Endothelial cell of umbilical vein (primary cell): ENCODE measurements at regions not wholly inside any gene's neighbourhood (a gene's known extent, or its start where the extent isn't known, plus 50 kb on each side); places are given as distances from the start of the nearest gene placed in this dataset.
"Not testable (repeated sequence)": the region's sequence is repeated elsewhere in the genome, so short reads cannot be mapped to it uniquely, and the experiment has no call there.

Experiments used
- BruUV-seq: library from RNA; stranded (reverse); fragments of 400-500 nt; replicated peaks from 2 replicates; lab custom pipeline; 2021; lab: Mats Ljungman, UMichigan
- CTCF ChIA-PET: fragments of 300-600, 350-600 bp; sonication (Branson Sonifier 250); formaldehyde crosslinking; loops from one replicate; lab custom pipeline; 2021; ENCODE audit warnings: antibody characterized with exemption, inconsistent platforms; lab: Charles Lee
- POLR2A ChIA-PET: fragments of 300-600, 350-600 bp; sonication (Branson Sonifier 250); formaldehyde crosslinking; loops from one replicate; lab custom pipeline; 2021; ENCODE audit warnings: antibody characterized with exemption, inconsistent platforms; lab: Charles Lee
- DNase-seq: peaks from one replicate; pipeline ENCODE4 v3.0.0-alpha.2; 2011; ENCODE audit warnings: low read depth, low spot score
- FAIRE-seq: peaks from 2 replicates; lab custom pipeline; 2011; peaks lifted over from hg19 to GRCh38; lab: Jason Lieb, UNC
- H2AFZ ChIP-seq: 2 replicates; pipeline ENCODE4 v1.6.0; 2012; ENCODE audit warnings: low read depth, low read length, control low read depth, inconsistent platforms
- H3K27ac ChIP-seq: 2 replicates; pipeline ENCODE4 v1.5.1; 2011; ENCODE audit warnings: low read depth, mild to moderate bottlenecking, control low read depth, low read length, moderate library complexity; ENCODE audit not compliant: insufficient read depth
- H3K27me3 ChIP-seq, 2 experiments: 2 replicates each; pipeline versions ENCODE4 v1.6.0 to v1.6.1; 2011; ENCODE audit warnings: low read length in 2 of 2, mixed read lengths in 1 of 2; ENCODE audit not compliant: control insufficient read depth in 2 of 2, insufficient read depth in 2 of 2
- H3K36me3 ChIP-seq, 2 experiments: 2 replicates in 1 of 2; 3 replicates in 1 of 2; pipeline ENCODE4 v1.5.1; 2011; ENCODE audit warnings: low read length in 2 of 2, mild to moderate bottlenecking in 1 of 2, moderate library complexity in 1 of 2; ENCODE audit not compliant: control insufficient read depth in 2 of 2, insufficient read depth in 2 of 2; ENCODE audit errors: extremely low read depth in 1 of 2
- H3K4me1 ChIP-seq: 3 replicates; pipeline ENCODE4 v1.5.1; 2011; ENCODE audit warnings: mild to moderate bottlenecking, low read length; ENCODE audit not compliant: control insufficient read depth, insufficient read depth; ENCODE audit errors: extremely low read depth
- H3K4me2 ChIP-seq: 2 replicates; pipeline ENCODE4 v1.6.1; 2011; ENCODE audit warnings: low read length, control low read depth, mixed read lengths; ENCODE audit not compliant: insufficient read depth
- H3K4me3 ChIP-seq, 3 experiments: fragments of 200-600 bp in 1 of 3; sonication (generic), shearing (Covaris generic) in 1 of 3; replicated peaks in 1 of 3; 2 replicates each; pipeline ENCODE4 v1.5.1; 2011 to 2016; ENCODE audit warnings: control low read depth in 3 of 3, low read length in 3 of 3, mild to moderate bottlenecking in 2 of 3, inconsistent platforms in 1 of 3, low read depth in 1 of 3, moderate library complexity in 1 of 3; ENCODE audit not compliant: insufficient read depth in 1 of 3
- H3K79me2 ChIP-seq: 2 replicates; pipeline ENCODE4 v1.6.0; 2012; ENCODE audit warnings: low read length, inconsistent platforms; ENCODE audit not compliant: control insufficient read depth, insufficient read depth
- H3K9ac ChIP-seq: replicated peaks from 2 replicates; pipeline ENCODE3; 2011; ENCODE audit warnings: low read length, control low read depth; ENCODE audit not compliant: insufficient read depth; ENCODE audit errors: extremely low read depth
- H3K9me1 ChIP-seq: replicated peaks from 3 replicates; pipeline ENCODE4 v1.6.0; 2011; ENCODE audit warnings: mild to moderate bottlenecking, low read length; ENCODE audit not compliant: control insufficient read depth, insufficient read depth; ENCODE audit errors: extremely low read depth
- H3K9me3 ChIP-seq: replicated peaks from 2 replicates; pipeline ENCODE4 v1.5.1; 2012; ENCODE audit warnings: low read length, inconsistent platforms; ENCODE audit not compliant: control insufficient read depth, insufficient read depth
- H4K20me1 ChIP-seq: replicated peaks from 2 replicates; pipeline ENCODE3; 2011; ENCODE audit warnings: mild to moderate bottlenecking, low read length; ENCODE audit not compliant: control insufficient read depth, insufficient read depth; ENCODE audit errors: extremely low read depth
- CTCF ChIP-seq, 2 donors: IDR thresholded peaks; 1 replicate in 1 of 2; 2 replicates in 1 of 2; pipeline ENCODE4 v1.5.1; 2011; ENCODE audit warnings: low read length in 2 of 2, mild to moderate bottlenecking in 2 of 2, moderate library complexity in 2 of 2, control low read depth in 1 of 2, inconsistent platforms in 1 of 2, low read depth in 1 of 2; ENCODE audit not compliant: insufficient read depth in 1 of 2; ENCODE audit errors: extremely low read depth in 1 of 2
- EZH2 ChIP-seq: IDR thresholded peaks from 2 replicates; pipeline ENCODE4 v1.6.1; 2012; ENCODE audit warnings: borderline replicate concordance, low read depth, mild to moderate bottlenecking, moderate library complexity, low read length, inconsistent platforms; ENCODE audit not compliant: severe bottlenecking
- GATA2 ChIP-seq: IDR thresholded peaks from 2 replicates; pipeline ENCODE4 v1.7.0; 2011; ENCODE audit warnings: low read depth, mild to moderate bottlenecking, moderate library complexity, mixed read lengths, low read length; ENCODE audit not compliant: insufficient read length, insufficient read depth
- JUN ChIP-seq: IDR thresholded peaks from 2 replicates; pipeline ENCODE4 v1.6.1; 2011; ENCODE audit warnings: borderline replicate concordance, low read depth; ENCODE audit not compliant: insufficient read length, insufficient read depth
- MYC ChIP-seq: IDR thresholded peaks from one replicate; pipeline ENCODE4 v1.6.1; 2011; ENCODE audit warnings: mild to moderate bottlenecking, low read depth, low read length
- POLR2A ChIP-seq: IDR thresholded peaks from 2 replicates; pipeline ENCODE4 v1.6.1; 2012; ENCODE audit warnings: low read depth, mild to moderate bottlenecking, control low read depth, low read length
- POLR2AphosphoS5 ChIP-seq: IDR thresholded peaks from 2 replicates; pipeline ENCODE4 v1.6.1; 2012; ENCODE audit warnings: low read depth, mild to moderate bottlenecking, control low read depth, low read length, moderate library complexity; ENCODE audit not compliant: insufficient read depth
- dilution Hi-C: fragments of 300-500 bp; cut with MboI; formaldehyde crosslinking; loops from one replicate; pipeline ENCODE4 v1.15.0; 2019; ENCODE audit warnings: low sequenced_read_pairs; ENCODE audit not compliant: extremely low pct_ligation_motif_present
- intact Hi-C: fragments of 100-400 bp; cut with micrococcal nuclease; formaldehyde crosslinking; loops from one replicate; pipeline ENCODE4 v1.10.0; 2022

- dilution Hi-C loops = no loop called here
- no TSS peak for BruUV-seq
- POLR2A ChIA-PET = no interaction called here
Observed at GRCh38 chr2:113351375-113352355, 72.9 kb upstream of the PAX8 start.

GRCh38 chr2:113343800-113344199 is 65.1 kb upstream of the PAX8 start:
- H3K4me3 ChIP-seq, H4K20me1 ChIP-seq, H3K9me1 ChIP-seq, intact Hi-C loops, CTCF ChIA-PET, H3K36me3 ChIP-seq, H3K27ac ChIP-seq, H3K4me2 ChIP-seq, H3K4me1 ChIP-seq, H3K9me3 ChIP-seq, dilution Hi-C loops, FAIRE-seq, H3K9ac ChIP-seq, DNase-seq, H3K79me2 ChIP-seq, H2AFZ ChIP-seq, H3K27me3 ChIP-seq, BruUV-seq, POLR2A ChIA-PET: not testable (repeated sequence)

More at GRCh38 chr2:113351375-113352355, 72.9 kb upstream of the PAX8 start:
- H3K36me3 ChIP-seq = no peaks in the 10 kb centered on the region
- H3K4me2 ChIP-seq = no peak overlapping the region
- TF ChIP-seq GATA2 (no peak), EZH2 (no peak), CTCF (IDR thresholded peaks at IDR 0.05; ENCODE audit: extremely low read depth in 1 of 2, insufficient read depth in 1 of 2, low read depth in 1 of 2, low read length in 2 of 2) (no peak), POLR2A (no peak), MYC (no peak), POLR2AphosphoS5 (no peak), JUN (no peak)
- FAIRE-seq (no peak), DNase-seq (no peak)
- no peak overlapping the region for H3K27ac ChIP-seq
- no peak overlapping the region for H3K9ac ChIP-seq
- no peak overlapping the region for H3K4me3 ChIP-seq
- H2AFZ ChIP-seq = no peak overlapping the region
- H3K79me2 ChIP-seq = no peaks in the 10 kb centered on the region
- H4K20me1 ChIP-seq = no peaks in the 10 kb centered on the region
- intact Hi-C loops = no loop called here
- no peaks in the 10 kb centered on the region for H3K9me1 ChIP-seq
- H3K27me3 ChIP-seq = no peaks in the 10 kb centered on the region
- H3K9me3 ChIP-seq = no peaks in the 10 kb centered on the region
- H3K4me1 ChIP-seq = no peaks in the 10 kb centered on the region
- CTCF ChIA-PET = interaction anchor here (0.7 to 0.9 kb wide), 2 partner anchors 19 to 214 kb away, joined by 3 read pairs; no protein-coding TSS in a partner anchor
